ENCODE measurements at regions not wholly inside any gene's neighbourhood (a gene's known extent, or its start where the extent isn't known, plus 50 kb on each side); places are given as distances from the start of the nearest gene placed in this dataset.
"Not testable (repeated sequence)": the region's sequence is repeated elsewhere in the genome, so short reads cannot be mapped to it uniquely, and the experiment has no call there.

DNA sequence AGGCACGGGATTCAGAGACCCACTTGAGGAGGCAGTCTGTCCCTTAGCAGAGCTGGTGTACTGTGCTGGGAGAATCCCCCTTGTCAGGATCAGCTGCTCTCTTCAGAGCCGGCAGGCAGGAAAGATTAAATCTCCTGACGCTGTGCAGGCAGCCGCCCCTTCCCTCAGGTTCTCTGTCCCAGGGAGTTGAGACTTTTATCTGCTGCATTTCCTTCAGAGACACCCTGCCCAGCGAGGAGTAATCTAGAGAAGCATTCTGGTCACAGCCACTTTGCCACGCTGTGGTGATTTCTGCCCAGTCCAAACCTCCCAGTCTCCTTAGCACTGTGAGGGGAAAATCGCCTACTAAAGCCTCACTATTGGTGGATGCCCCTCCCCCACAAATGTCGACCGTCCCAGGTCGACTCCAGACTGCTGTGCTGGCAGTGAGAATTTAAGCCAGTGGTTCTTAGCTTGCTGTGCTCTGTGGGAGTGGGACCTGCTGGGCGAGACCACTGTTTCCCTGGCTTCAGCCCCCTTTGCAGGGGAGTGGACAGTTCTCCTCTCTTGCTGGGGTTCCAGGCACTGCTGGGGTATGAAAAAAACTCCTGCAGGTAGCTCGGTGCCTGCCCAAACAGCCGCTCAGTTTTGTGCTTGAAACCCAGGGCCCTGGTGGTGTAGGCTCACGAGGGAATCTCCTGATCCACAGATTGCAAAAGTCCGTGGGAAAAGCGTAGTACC is 265.4 kb downstream of the ZWINT start:
- ATAC-seq (ENCODE audit: insufficient read depth, low read depth) = no peak
- no peak for TF ChIP-seq EZH2 (IDR thresholded peaks at IDR 0.05; ENCODE audit: borderline replicate concordance, low read depth, low read length, severe bottlenecking)
- TF ChIP-seq, protein P1, sequence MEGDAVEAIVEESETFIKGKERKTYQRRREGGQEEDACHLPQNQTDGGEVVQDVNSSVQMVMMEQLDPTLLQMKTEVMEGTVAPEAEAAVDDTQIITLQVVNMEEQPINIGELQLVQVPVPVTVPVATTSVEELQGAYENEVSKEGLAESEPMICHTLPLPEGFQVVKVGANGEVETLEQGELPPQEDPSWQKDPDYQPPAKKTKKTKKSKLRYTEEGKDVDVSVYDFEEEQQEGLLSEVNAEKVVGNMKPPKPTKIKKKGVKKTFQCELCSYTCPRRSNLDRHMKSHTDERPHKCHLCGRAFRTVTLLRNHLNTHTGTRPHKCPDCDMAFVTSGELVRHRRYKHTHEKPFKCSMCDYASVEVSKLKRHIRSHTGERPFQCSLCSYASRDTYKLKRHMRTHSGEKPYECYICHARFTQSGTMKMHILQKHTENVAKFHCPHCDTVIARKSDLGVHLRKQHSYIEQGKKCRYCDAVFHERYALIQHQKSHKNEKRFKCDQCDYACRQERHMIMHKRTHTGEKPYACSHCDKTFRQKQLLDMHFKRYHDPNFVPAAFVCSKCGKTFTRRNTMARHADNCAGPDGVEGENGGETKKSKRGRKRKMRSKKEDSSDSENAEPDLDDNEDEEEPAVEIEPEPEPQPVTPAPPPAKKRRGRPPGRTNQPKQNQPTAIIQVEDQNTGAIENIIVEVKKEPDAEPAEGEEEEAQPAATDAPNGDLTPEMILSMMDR (IDR thresholded peaks at IDR 0.05; ENCODE audit: borderline replicate concordance, extremely low read depth, low read length, poor library complexity, severe bottlenecking) = no peak

DNA sequence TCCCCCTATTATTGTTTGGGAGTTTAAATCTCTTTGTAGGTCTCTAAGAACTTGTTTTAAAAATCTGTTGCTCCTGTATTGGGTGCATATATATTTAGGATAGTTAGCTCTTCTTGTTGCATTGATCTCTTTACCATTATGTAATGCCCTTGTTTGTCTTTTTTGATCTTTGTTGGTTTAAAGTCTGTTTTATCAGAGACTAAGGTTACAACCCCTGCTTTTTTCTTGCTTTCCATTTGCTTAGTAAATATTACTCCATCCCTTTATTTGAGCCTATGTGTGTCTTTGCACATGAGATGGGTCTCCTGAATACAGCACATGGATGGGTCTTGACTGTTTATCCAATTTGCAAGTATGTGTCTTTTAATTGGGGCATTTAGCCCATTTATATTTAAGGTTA is 267.4 kb downstream of the ZWINT start:
- ATAC-seq (ENCODE audit: insufficient read depth, low read depth); H3K27me3 ChIP-seq (ENCODE audit: insufficient read depth, low read length, poor library complexity); DNase-seq: not testable (repeated sequence)

More for the DNA sequence above, 265.4 kb downstream of the ZWINT start:
- Histone ChIP-seq H3K9me3 (ENCODE audit: insufficient read depth, low read length, severe bottlenecking) (peaks cover 3% of the 10 kb centered on the region), H4K20me1 (ENCODE audit: insufficient read depth, low read length) (no peaks in the 10 kb centered on the region), H3K4me2 (ENCODE audit: insufficient read depth, low read length) (no peak overlapping the region), H3K9ac (ENCODE audit: low read depth, low read length) (no peak overlapping the region), H3K4me1 (ENCODE audit: insufficient read depth, low read length) (no peaks in the 10 kb centered on the region), H3K4me3 (ENCODE audit: low read depth in 1 of 2, low read length in 2 of 2) (no peak overlapping the region), H3K27me3 (ENCODE audit: insufficient read depth, low read length, poor library complexity) (no peaks in the 10 kb centered on the region), H3K79me2 (ENCODE audit: insufficient read depth, low read length) (no peaks in the 10 kb centered on the region), H2AFZ (ENCODE audit: low read depth, low read length) (no peak overlapping the region), H3K36me3 (ENCODE audit: insufficient read depth, low read length) (no peaks in the 10 kb centered on the region), H3K27ac (ENCODE audit: low read length) (no peak overlapping the region)
- no peak for DNase-seq

GRCh38 chr10:56091872-56092271 is 269.2 kb downstream of the ZWINT start:
- Histone ChIP-seq H3K27me3 (ENCODE audit: insufficient read depth, low read length, poor library complexity) (no peaks in the 10 kb centered on the region), H3K79me2 (ENCODE audit: insufficient read depth, low read length) (no peaks in the 10 kb centered on the region), H3K4me1 (ENCODE audit: insufficient read depth, low read length) (no peaks in the 10 kb centered on the region), H2AFZ (ENCODE audit: low read depth, low read length) (no peak overlapping the region), H3K4me2 (ENCODE audit: insufficient read depth, low read length) (no peak overlapping the region), H3K4me3 (ENCODE audit: low read depth in 1 of 2, low read length in 2 of 2) (no peak overlapping the region), H3K27ac (ENCODE audit: low read length) (no peak overlapping the region), H3K9ac (ENCODE audit: low read depth, low read length) (no peak overlapping the region), H4K20me1 (ENCODE audit: insufficient read depth, low read length) (no peaks in the 10 kb centered on the region), H3K9me3 (ENCODE audit: insufficient read depth, low read length, severe bottlenecking) (peaks cover 3% of the 10 kb centered on the region), H3K36me3 (ENCODE audit: insufficient read depth, low read length) (no peaks in the 10 kb centered on the region)
- TF ChIP-seq EZH2 (IDR thresholded peaks at IDR 0.05; ENCODE audit: borderline replicate concordance, low read depth, low read length, severe bottlenecking) = no peak
- TF ChIP-seq, protein P1 (IDR thresholded peaks at IDR 0.05; ENCODE audit: borderline replicate concordance, extremely low read depth, low read length, poor library complexity, severe bottlenecking) = no peak
- no peak for DNase-seq
- no peak for ATAC-seq (ENCODE audit: insufficient read depth, low read depth)

More for the DNA sequence above, 267.4 kb downstream of the ZWINT start:
- not testable (repeated sequence) for H3K4me1 ChIP-seq (ENCODE audit: insufficient read depth, low read length); H2AFZ ChIP-seq (ENCODE audit: low read depth, low read length); H3K27ac ChIP-seq (ENCODE audit: low read length); H3K4me2 ChIP-seq (ENCODE audit: insufficient read depth, low read length); H4K20me1 ChIP-seq (ENCODE audit: insufficient read depth, low read length); H3K4me3 ChIP-seq (ENCODE audit: low read depth in 1 of 2, low read length in 2 of 2); H3K9me3 ChIP-seq (ENCODE audit: insufficient read depth, low read length, severe bottlenecking); H3K79me2 ChIP-seq (ENCODE audit: insufficient read depth, low read length); H3K9ac ChIP-seq (ENCODE audit: low read depth, low read length); H3K36me3 ChIP-seq (ENCODE audit: insufficient read depth, low read length)

GRCh38 chr10:56090914-56091540 is 270.0 kb downstream of the ZWINT start:
- DNase-seq (no peak), ATAC-seq (ENCODE audit: insufficient read depth, low read depth) (no peak)
- H3K27ac ChIP-seq (ENCODE audit: low read length) = no peak overlapping the region
- TF ChIP-seq, protein P1 (IDR thresholded peaks at IDR 0.05; ENCODE audit: borderline replicate concordance, extremely low read depth, low read length, poor library complexity, severe bottlenecking) = no peak
- TF ChIP-seq EZH2 (IDR thresholded peaks at IDR 0.05; ENCODE audit: borderline replicate concordance, low read depth, low read length, severe bottlenecking) = no peak
- H4K20me1 ChIP-seq (ENCODE audit: insufficient read depth, low read length) = no peaks in the 10 kb centered on the region
- no peak overlapping the region for H2AFZ ChIP-seq (ENCODE audit: low read depth, low read length)
- H3K9me3 ChIP-seq (ENCODE audit: insufficient read depth, low read length, severe bottlenecking) = peaks cover 3% of the 10 kb centered on the region
- H3K4me3 ChIP-seq (ENCODE audit: low read depth in 1 of 2, low read length in 2 of 2) = no peak overlapping the region
- H3K9ac ChIP-seq (ENCODE audit: low read depth, low read length) = no peak overlapping the region
- H3K36me3 ChIP-seq (ENCODE audit: insufficient read depth, low read length) = no peaks in the 10 kb centered on the region
- H3K4me2 ChIP-seq (ENCODE audit: insufficient read depth, low read length) = no peak overlapping the region
- H3K27me3 ChIP-seq (ENCODE audit: insufficient read depth, low read length, poor library complexity) = no peaks in the 10 kb centered on the region
- no peaks in the 10 kb centered on the region for H3K4me1 ChIP-seq (ENCODE audit: insufficient read depth, low read length)
- no peaks in the 10 kb centered on the region for H3K79me2 ChIP-seq (ENCODE audit: insufficient read depth, low read length)

All from DND-41 (cell line).